Peyer's patch (tissue), 4 donors: ENCODE measurements at regions not wholly inside any gene's neighbourhood (a gene's known extent, or its start where the extent isn't known, plus 50 kb on each side); places are given as distances from the start of the nearest gene placed in this dataset.

Experiments
- POLR2A ChIP-seq, 2 donors: fragments of 450-650 bp; IDR thresholded peaks; one replicate each; pipeline ENCODE4 v1.5.1; 2017; ENCODE audit warnings: antibody characterized with exemption in 2 of 2, mild to moderate bottlenecking in 2 of 2, moderate library complexity in 2 of 2
- TF ChIP-seq, protein P1 (sequence below), 6 experiments: fragments of 450-650 bp in 4 of 6; fragments of 200-600 bp in 2 of 6; sonication (generic) in 1 of 6; IDR thresholded peaks; one replicate each; pipeline ENCODE4 v1.5.1; 2017 to 2019; ENCODE audit warnings: antibody characterized with exemption in 6 of 6, mild to moderate bottlenecking in 3 of 6, moderate library complexity in 1 of 6

DNA sequence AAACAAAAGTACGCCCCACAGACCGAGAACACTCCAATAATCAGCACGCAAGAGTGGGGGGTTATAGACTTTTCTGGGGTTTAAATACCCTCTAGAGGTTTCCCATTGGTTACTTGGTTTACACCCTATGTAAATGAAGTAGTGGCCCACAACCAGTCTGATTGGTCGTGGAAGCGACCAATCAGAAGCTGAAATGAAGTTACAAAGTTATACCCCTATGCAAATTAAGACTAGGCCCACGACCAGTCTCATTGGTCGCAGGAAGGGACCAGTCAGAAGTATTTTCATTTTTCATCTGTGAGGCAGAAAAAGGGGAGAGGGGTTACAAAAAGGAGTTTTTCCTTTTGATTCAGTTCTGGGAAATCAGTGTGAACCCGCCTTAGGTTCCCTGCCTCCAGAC lies 55.3 kb upstream of the YWHAQ start:
- TF ChIP-seq, protein P1, sequence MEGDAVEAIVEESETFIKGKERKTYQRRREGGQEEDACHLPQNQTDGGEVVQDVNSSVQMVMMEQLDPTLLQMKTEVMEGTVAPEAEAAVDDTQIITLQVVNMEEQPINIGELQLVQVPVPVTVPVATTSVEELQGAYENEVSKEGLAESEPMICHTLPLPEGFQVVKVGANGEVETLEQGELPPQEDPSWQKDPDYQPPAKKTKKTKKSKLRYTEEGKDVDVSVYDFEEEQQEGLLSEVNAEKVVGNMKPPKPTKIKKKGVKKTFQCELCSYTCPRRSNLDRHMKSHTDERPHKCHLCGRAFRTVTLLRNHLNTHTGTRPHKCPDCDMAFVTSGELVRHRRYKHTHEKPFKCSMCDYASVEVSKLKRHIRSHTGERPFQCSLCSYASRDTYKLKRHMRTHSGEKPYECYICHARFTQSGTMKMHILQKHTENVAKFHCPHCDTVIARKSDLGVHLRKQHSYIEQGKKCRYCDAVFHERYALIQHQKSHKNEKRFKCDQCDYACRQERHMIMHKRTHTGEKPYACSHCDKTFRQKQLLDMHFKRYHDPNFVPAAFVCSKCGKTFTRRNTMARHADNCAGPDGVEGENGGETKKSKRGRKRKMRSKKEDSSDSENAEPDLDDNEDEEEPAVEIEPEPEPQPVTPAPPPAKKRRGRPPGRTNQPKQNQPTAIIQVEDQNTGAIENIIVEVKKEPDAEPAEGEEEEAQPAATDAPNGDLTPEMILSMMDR (IDR thresholded peaks at IDR 0.05): no peak
- no peak for TF ChIP-seq POLR2A (IDR thresholded peaks at IDR 0.05)
